ENCODE measurements at regions not wholly inside any gene's neighbourhood (a gene's known extent, or its start where the extent isn't known, plus 50 kb on each side); places are given as distances from the start of the nearest gene placed in this dataset.

- no peak for TF ChIP-seq ETV6 (CRISPR knock-in tag; IDR thresholded peaks at IDR 0.05)
- TF ChIP-seq GABPB1 (CRISPR knock-in tag; IDR thresholded peaks at IDR 0.05): no peak
- no peak for TF ChIP-seq OVOL2 (CRISPR knock-in tag; IDR thresholded peaks at IDR 0.05; ENCODE audit: borderline replicate concordance)
- no peak for TF ChIP-seq ZNF416 (CRISPR knock-in tag; IDR thresholded peaks at IDR 0.05)
- TF ChIP-seq ATF1 (CRISPR knock-in tag; IDR thresholded peaks at IDR 0.05): no peak
- TF ChIP-seq CREM (CRISPR knock-in tag; IDR thresholded peaks at IDR 0.05): no peak
- no peak for TF ChIP-seq ZNF396 (CRISPR knock-in tag; IDR thresholded peaks at IDR 0.05; ENCODE audit: borderline replicate concordance)
- no peak for TF ChIP-seq ZNF263 (CRISPR knock-in tag; IDR thresholded peaks at IDR 0.05; ENCODE audit: low read depth)
- no peak for TF ChIP-seq ZSCAN18 (CRISPR knock-in tag; IDR thresholded peaks at IDR 0.05)
- no peak for TF ChIP-seq ATF2 (CRISPR knock-in tag; IDR thresholded peaks at IDR 0.05; ENCODE audit: borderline replicate concordance, low read depth)
- TF ChIP-seq ZNF121 (CRISPR knock-in tag; IDR thresholded peaks at IDR 0.05): no peak
- TF ChIP-seq JAZF1 (CRISPR knock-in tag; IDR thresholded peaks at IDR 0.05): no peak
- TF ChIP-seq AR (CRISPR knock-in tag; IDR thresholded peaks at IDR 0.05): no peak
- no peak for TF ChIP-seq MLX (CRISPR knock-in tag; IDR thresholded peaks at IDR 0.05)
These were observed 71.8 kb upstream of the ARHGAP29 start (continued) for GRCh38 chr1:94309216-94309615.

- H3K27ac Mint-ChIP-seq: no peak overlapping the region
- H3K27me3 Mint-ChIP-seq (ENCODE audit: low read depth): no peaks in the 10 kb centered on the region; the same call in none of the 2 replicates
- POLR2A ChIA-PET: no interaction called here
- no peak overlapping the region for H3K4me3 Mint-ChIP-seq
- H3K9me3 Mint-ChIP-seq: no peaks in the 10 kb centered on the region
- H3K36me3 Mint-ChIP-seq: no peaks in the 10 kb centered on the region
- DNase-seq (ENCODE audit: low spot score) (no peak), ATAC-seq (no peak)
- H3K4me1 Mint-ChIP-seq: 0 out of 2 replicates have a peak, but pooled peaks cover 2% of the 10 kb centered on the region
- CTCF ChIA-PET: interaction anchor here (1.0 kb wide), 1 partner anchor 9 kb away, joined by 3 read pairs; no protein-coding TSS in a partner anchor
- TF ChIP-seq GABPB1 (CRISPR knock-in tag; IDR thresholded peaks at IDR 0.05) (no peak), NR1H2 (CRISPR knock-in tag; IDR thresholded peaks at IDR 0.05) (no peak), MLX (CRISPR knock-in tag; IDR thresholded peaks at IDR 0.05) (no peak), TEAD4 (CRISPR knock-in tag; IDR thresholded peaks at IDR 0.05) (no peak), ZNF138 (CRISPR knock-in tag; conservative IDR thresholded peaks at IDR 0.05) (no peak), ESRRA (CRISPR knock-in tag; IDR thresholded peaks at IDR 0.05; ENCODE audit: borderline replicate concordance) (no peak), EMX1 (CRISPR knock-in tag; IDR thresholded peaks at IDR 0.05) (no peak), PRRX2 (CRISPR knock-in tag; IDR thresholded peaks at IDR 0.05) (no peak), PRDM15 (CRISPR knock-in tag; IDR thresholded peaks at IDR 0.05) (no peak), MXD4 (CRISPR knock-in tag; IDR thresholded peaks at IDR 0.05; ENCODE audit: borderline replicate concordance) (no peak), NR3C1 (CRISPR knock-in tag; conservative IDR thresholded peaks at IDR 0.05; ENCODE audit: low read depth) (no peak), IRF2 (CRISPR knock-in tag; IDR thresholded peaks at IDR 0.05; ENCODE audit: borderline replicate concordance, low read depth) (no peak), ZNF512 (CRISPR knock-in tag; IDR thresholded peaks at IDR 0.05; ENCODE audit: borderline replicate concordance) (no peak), CBFB (CRISPR knock-in tag; IDR thresholded peaks at IDR 0.05; ENCODE audit: low read depth) (no peak)
These were observed 69.1 kb upstream of the ARHGAP29 start for GRCh38 chr1:94306521-94306920.
